Gastroesophageal sphincter (tissue), 4 donors: ENCODE measurements at regions not wholly inside any gene's neighbourhood (a gene's known extent, or its start where the extent isn't known, plus 50 kb on each side); places are given as distances from the start of the nearest gene placed in this dataset.

Experiments used
- ATAC-seq: fragments of 150-250 bp; one replicate; pipeline ENCODE4 v1.9.1; 2016; ENCODE audit warnings: mild to moderate bottlenecking, moderate library complexity
- H3K27ac ChIP-seq, 4 donors: fragments of 200-600 bp; sonication (generic) in 3 of 4; 1 replicate in 3 of 4; 2 replicates in 1 of 4; pipeline ENCODE4 v1.5.1; 2016 to 2019
- H3K27me3 ChIP-seq: fragments of 200-600 bp; sonication (generic); one replicate; pipeline ENCODE4 v1.5.1; 2019
- H3K36me3 ChIP-seq, 2 donors: fragments of 200-600 bp; sonication (generic); one replicate each; pipeline ENCODE4 v1.5.1; 2019; ENCODE audit warnings: control low read depth in 1 of 2
- H3K4me1 ChIP-seq, 3 donors: fragments of 200-600 bp; sonication (generic); 1 replicate in 2 of 3; 2 replicates in 1 of 3; pipeline ENCODE4 v1.5.1; 2016 to 2019; ENCODE audit warnings: control low read depth in 2 of 3
- H3K4me3 ChIP-seq, 2 donors: fragments of 200-600 bp; sonication (generic); one replicate each; pipeline ENCODE4 v1.5.1; 2019; ENCODE audit warnings: mild to moderate bottlenecking in 1 of 2, moderate library complexity in 1 of 2
- H3K9me3 ChIP-seq, 3 donors: fragments of 200-600 bp; sonication (generic); one replicate each; pipeline ENCODE4 v1.5.1; 2017 to 2019; ENCODE audit warnings: control low read depth in 2 of 3
- CTCF ChIP-seq, 4 experiments: fragments of 200-600 bp in 2 of 4; fragments of 450-650 bp in 2 of 4; sonication (generic) in 1 of 4; IDR thresholded peaks; one replicate each; pipeline ENCODE4 v1.5.1; 2017 to 2019; ENCODE audit warnings: antibody characterized with exemption in 4 of 4, mild to moderate bottlenecking in 2 of 4, moderate library complexity in 2 of 4
- EP300 ChIP-seq: sonication (generic); formaldehyde crosslinking; IDR thresholded peaks from one replicate; pipeline ENCODE4 v1.6.1; 2017; ENCODE audit warnings: antibody characterized with exemption, mild to moderate bottlenecking
- POLR2A ChIP-seq, 2 donors: fragments of 450-650 bp; IDR thresholded peaks; one replicate each; pipeline ENCODE4 v1.6.1; 2017; ENCODE audit warnings: antibody characterized with exemption in 2 of 2, mild to moderate bottlenecking in 2 of 2, moderate library complexity in 1 of 2
- POLR2AphosphoS5 ChIP-seq: sonication (generic); formaldehyde crosslinking; IDR thresholded peaks from one replicate; pipeline ENCODE4 v1.6.1; 2017; ENCODE audit warnings: antibody characterized with exemption
- WGBS, 2 donors: methylation state at CpG; one replicate each; pipeline ENCODE4 v1.1.5; 2018; ENCODE audit warnings: low coverage in 1 of 2; 5-methylcytosine and 5-hydroxymethylcytosine counted together

- TF ChIP-seq CTCF (IDR thresholded peaks at IDR 0.05) (no peak), EP300 (no peak), POLR2A (IDR thresholded peaks at IDR 0.05) (no peak), POLR2AphosphoS5 (no peak)
- Histone ChIP-seq H3K4me1 (no peaks in the 10 kb centered on the region), H3K36me3 (no peaks in the 10 kb centered on the region), H3K27ac (no peak overlapping the region), H3K4me3 (no peak overlapping the region), H3K27me3 (no peaks in the 10 kb centered on the region), H3K9me3 (no peaks in the 10 kb centered on the region)
- no peak for ATAC-seq
- WGBS, 2 donors = 10% methylated on average over 2 of the region's 2 CpGs
These were observed 364.1 kb downstream of the KCNJ2 start for GRCh38 chr17:70533427-70533826.

GRCh38 chr17:70535986-70536385 lies 366.7 kb downstream of the KCNJ2 start:
- Histone ChIP-seq H3K36me3 (no peaks in the 10 kb centered on the region), H3K4me1 (no peaks in the 10 kb centered on the region), H3K9me3 (no peaks in the 10 kb centered on the region), H3K4me3 (no peak overlapping the region), H3K27me3 (no peaks in the 10 kb centered on the region), H3K27ac (no peak overlapping the region)
- TF ChIP-seq EP300 (no peak), POLR2AphosphoS5 (no peak), CTCF (IDR thresholded peaks at IDR 0.05) (no peak), POLR2A (IDR thresholded peaks at IDR 0.05) (no peak)
- ATAC-seq = no peak
- WGBS, 2 donors = 100% methylated on average over 1 of the region's 1 CpG; no CpG with 5 or more reads in 1 of the 2 donors

GRCh38 chr17:70539132-70539924 lies 370.0 kb downstream of the KCNJ2 start:
- no peak for TF ChIP-seq CTCF (IDR thresholded peaks at IDR 0.05)
- no peak for TF ChIP-seq EP300
- no peak for TF ChIP-seq POLR2AphosphoS5
- no peak for TF ChIP-seq POLR2A (IDR thresholded peaks at IDR 0.05)
- no peaks in the 10 kb centered on the region for H3K36me3 ChIP-seq
- H3K9me3 ChIP-seq = no peaks in the 10 kb centered on the region
- WGBS, 2 donors = 34 to 48% methylated on average over 4 to 5 of the region's 7 CpGs
- H3K27ac ChIP-seq = no peak overlapping the region
- H3K4me1 ChIP-seq = no peaks in the 10 kb centered on the region
- H3K4me3 ChIP-seq = no peak overlapping the region
- H3K27me3 ChIP-seq = no peaks in the 10 kb centered on the region
- ATAC-seq = no peak

- no peak for ATAC-seq
- no peaks in the 10 kb centered on the region for H3K36me3 ChIP-seq
- no peak overlapping the region for H3K4me3 ChIP-seq
- H3K9me3 ChIP-seq = no peaks in the 10 kb centered on the region
- no peak overlapping the region for H3K27ac ChIP-seq
- no peaks in the 10 kb centered on the region for H3K27me3 ChIP-seq
- TF ChIP-seq POLR2A (IDR thresholded peaks at IDR 0.05) (no peak), EP300 (no peak), POLR2AphosphoS5 (no peak), CTCF (IDR thresholded peaks at IDR 0.05) (no peak)
- H3K4me1 ChIP-seq = no peaks in the 10 kb centered on the region
- 78 to 86% methylated on average over 3 to 4 of the region's 4 CpGs for WGBS, 2 donors
These were observed 373.5 kb downstream of the KCNJ2 start for GRCh38 chr17:70542876-70543275.

GRCh38 chr17:70544317-70544716 lies 375.0 kb downstream of the KCNJ2 start:
- TF ChIP-seq POLR2A (IDR thresholded peaks at IDR 0.05) (no peak), EP300 (no peak), CTCF (IDR thresholded peaks at IDR 0.05) (no peak), POLR2AphosphoS5 (no peak)
- H3K27me3 ChIP-seq = no peaks in the 10 kb centered on the region
- H3K4me1 ChIP-seq = no peaks in the 10 kb centered on the region
- 83 to 88% methylated on average over 1 of the region's 1 CpG for WGBS, 2 donors
- H3K4me3 ChIP-seq = no peak overlapping the region
- no peaks in the 10 kb centered on the region for H3K9me3 ChIP-seq
- no peak overlapping the region for H3K27ac ChIP-seq
- no peak for ATAC-seq
- H3K36me3 ChIP-seq = no peaks in the 10 kb centered on the region
